Activated naive CD4-positive, alpha-beta T cell treated with anti-CD3 and anti-CD28 coated beads, Interleukin-2, amount 50 U/mL, for 16 hours (primary cell): ENCODE measurements at regions not wholly inside any gene's neighbourhood (a gene's known extent, or its start where the extent isn't known, plus 50 kb on each side); places are given as distances from the start of the nearest gene placed in this dataset.

ENCODE experiments used
- DNase-seq: peaks from one replicate; pipeline ENCODE4 v3.0.0-alpha.2; 2020

- DNase-seq = no peak
Observed at GRCh38 chr2:16408331-16409005, 257.2 kb downstream of the CYRIA start.

- DNase-seq = no peak
Observed at GRCh38 chr2:16407358-16407757, 258.3 kb downstream of the CYRIA start.

GRCh38 chr2:16406496-16407289 lies 258.9 kb downstream of the CYRIA start:
- DNase-seq = no peak

GRCh38 chr2:16405551-16405950 lies 260.1 kb downstream of the CYRIA start:
- no peak for DNase-seq

GRCh38 chr2:16404551-16405300 lies 260.9 kb downstream of the CYRIA start:
- DNase-seq = no peak

GRCh38 chr2:16404146-16404545 lies 261.5 kb downstream of the CYRIA start:
- no peak for DNase-seq

- no peak for DNase-seq
Observed at GRCh38 chr2:16402891-16403290, 262.7 kb downstream of the CYRIA start.

- DNase-seq = no peak
Observed at GRCh38 chr2:16401761-16402300, 263.8 kb downstream of the CYRIA start.

GRCh38 chr2:16400127-16400623 lies 265.5 kb downstream of the CYRIA start:
- DNase-seq = no peak

GRCh38 chr2:16398486-16399043 lies 267.1 kb downstream of the CYRIA start:
- DNase-seq = no peak

GRCh38 chr2:16397681-16398475 lies 267.8 kb downstream of the CYRIA start:
- no peak for DNase-seq

GRCh38 chr2:16396986-16397385 lies 268.6 kb downstream of the CYRIA start:
- no peak for DNase-seq

- DNase-seq = no peak
Observed at GRCh38 chr2:16396171-16396570, 269.5 kb downstream of the CYRIA start.

GRCh38 chr2:16395601-16396000 lies 270.0 kb downstream of the CYRIA start:
- no peak for DNase-seq

GRCh38 chr2:16394986-16395550 lies 270.6 kb downstream of the CYRIA start:
- no peak for DNase-seq

GRCh38 chr2:16394072-16394985 lies 271.3 kb downstream of the CYRIA start:
- no peak for DNase-seq

- no peak for DNase-seq
Observed at GRCh38 chr2:16393500-16394071, 272.0 kb downstream of the CYRIA start.

- no peak for DNase-seq
Observed at GRCh38 chr2:16392647-16393499, 272.8 kb downstream of the CYRIA start.

GRCh38 chr2:16391986-16392385 lies 273.6 kb downstream of the CYRIA start:
- no peak for DNase-seq
